ENCODE measurements at regions not wholly inside any gene's neighbourhood (a gene's known extent, or its start where the extent isn't known, plus 50 kb on each side); places are given as distances from the start of the nearest gene placed in this dataset.

DNA sequence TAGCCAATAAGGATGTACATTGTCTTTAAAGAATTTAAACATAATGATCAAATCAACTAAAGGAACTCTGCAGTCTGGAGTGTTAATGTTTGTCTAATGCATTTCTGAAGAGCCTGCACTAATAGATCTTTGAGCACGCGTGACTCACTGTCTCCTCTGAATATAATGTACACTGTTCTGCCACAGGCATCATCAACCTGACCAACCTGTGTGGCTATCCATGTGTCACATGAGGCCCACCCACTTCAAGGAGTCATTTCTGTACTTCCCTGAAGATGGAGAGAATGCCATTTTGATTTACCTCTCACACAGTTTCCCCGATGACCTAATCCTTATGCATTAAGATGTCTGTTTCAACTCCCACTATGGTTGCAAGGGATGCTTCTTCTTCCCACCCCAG is 434.0 kb upstream of the SPHKAP start:
- TF ChIP-seq, protein P1, sequence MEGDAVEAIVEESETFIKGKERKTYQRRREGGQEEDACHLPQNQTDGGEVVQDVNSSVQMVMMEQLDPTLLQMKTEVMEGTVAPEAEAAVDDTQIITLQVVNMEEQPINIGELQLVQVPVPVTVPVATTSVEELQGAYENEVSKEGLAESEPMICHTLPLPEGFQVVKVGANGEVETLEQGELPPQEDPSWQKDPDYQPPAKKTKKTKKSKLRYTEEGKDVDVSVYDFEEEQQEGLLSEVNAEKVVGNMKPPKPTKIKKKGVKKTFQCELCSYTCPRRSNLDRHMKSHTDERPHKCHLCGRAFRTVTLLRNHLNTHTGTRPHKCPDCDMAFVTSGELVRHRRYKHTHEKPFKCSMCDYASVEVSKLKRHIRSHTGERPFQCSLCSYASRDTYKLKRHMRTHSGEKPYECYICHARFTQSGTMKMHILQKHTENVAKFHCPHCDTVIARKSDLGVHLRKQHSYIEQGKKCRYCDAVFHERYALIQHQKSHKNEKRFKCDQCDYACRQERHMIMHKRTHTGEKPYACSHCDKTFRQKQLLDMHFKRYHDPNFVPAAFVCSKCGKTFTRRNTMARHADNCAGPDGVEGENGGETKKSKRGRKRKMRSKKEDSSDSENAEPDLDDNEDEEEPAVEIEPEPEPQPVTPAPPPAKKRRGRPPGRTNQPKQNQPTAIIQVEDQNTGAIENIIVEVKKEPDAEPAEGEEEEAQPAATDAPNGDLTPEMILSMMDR (IDR thresholded peaks at IDR 0.05): no peak
- no peak for TF ChIP-seq POLR2AphosphoS5 (IDR thresholded peaks at IDR 0.05)
- no peak for TF ChIP-seq EP300 (IDR thresholded peaks at IDR 0.05)
- TF ChIP-seq POLR2A (IDR thresholded peaks at IDR 0.05): no peak
- DNase-seq: no peak
- Histone ChIP-seq H3K4me1 (no peaks in the 10 kb centered on the region), H3K27me3 (no peaks in the 10 kb centered on the region), H3K4me3 (no peak overlapping the region), H3K9me3 (no peaks in the 10 kb centered on the region), H3K36me3 (no peaks in the 10 kb centered on the region), H3K27ac (no peak overlapping the region)
- intact Hi-C loops (cut with DNase I; ENCODE audit: low total_unique reads): no loop called here
- 93 to 96% (median 95%) methylated on average over 3 of the region's 3 CpGs for WGBS, 5 donors

DNA sequence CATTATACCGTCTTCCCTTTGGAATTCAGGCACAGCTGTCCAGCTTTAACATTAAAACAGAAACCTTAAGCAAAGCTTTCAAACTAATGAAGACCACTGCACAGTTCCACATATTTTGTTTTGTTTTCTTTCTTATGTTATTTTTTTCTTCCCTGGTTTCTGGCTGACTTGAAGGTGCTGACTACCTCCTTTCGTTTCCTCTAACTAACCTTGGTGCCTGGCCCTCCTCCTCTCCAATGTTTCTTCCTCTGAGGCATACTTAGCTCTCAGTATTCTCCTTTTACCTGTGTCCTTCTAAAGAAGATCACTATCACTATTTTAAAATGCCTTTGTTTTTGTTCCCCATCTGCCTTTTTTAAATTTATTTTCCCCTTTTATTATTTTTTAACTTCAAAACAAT is 433.3 kb upstream of the SPHKAP start:
- 57 to 77% (median 62%) methylated on average over 2 of the region's 2 CpGs for WGBS, 5 donors
- no peaks in the 10 kb centered on the region for H3K4me1 ChIP-seq
- H3K27ac ChIP-seq: no peak overlapping the region
- no peak for TF ChIP-seq POLR2AphosphoS5 (IDR thresholded peaks at IDR 0.05)
- no peak overlapping the region for H3K4me3 ChIP-seq
- H3K36me3 ChIP-seq: no peaks in the 10 kb centered on the region
- no peaks in the 10 kb centered on the region for H3K27me3 ChIP-seq
- intact Hi-C loops (cut with DNase I; ENCODE audit: low total_unique reads): no loop called here
- no peaks in the 10 kb centered on the region for H3K9me3 ChIP-seq
- DNase-seq: no peak

DNA sequence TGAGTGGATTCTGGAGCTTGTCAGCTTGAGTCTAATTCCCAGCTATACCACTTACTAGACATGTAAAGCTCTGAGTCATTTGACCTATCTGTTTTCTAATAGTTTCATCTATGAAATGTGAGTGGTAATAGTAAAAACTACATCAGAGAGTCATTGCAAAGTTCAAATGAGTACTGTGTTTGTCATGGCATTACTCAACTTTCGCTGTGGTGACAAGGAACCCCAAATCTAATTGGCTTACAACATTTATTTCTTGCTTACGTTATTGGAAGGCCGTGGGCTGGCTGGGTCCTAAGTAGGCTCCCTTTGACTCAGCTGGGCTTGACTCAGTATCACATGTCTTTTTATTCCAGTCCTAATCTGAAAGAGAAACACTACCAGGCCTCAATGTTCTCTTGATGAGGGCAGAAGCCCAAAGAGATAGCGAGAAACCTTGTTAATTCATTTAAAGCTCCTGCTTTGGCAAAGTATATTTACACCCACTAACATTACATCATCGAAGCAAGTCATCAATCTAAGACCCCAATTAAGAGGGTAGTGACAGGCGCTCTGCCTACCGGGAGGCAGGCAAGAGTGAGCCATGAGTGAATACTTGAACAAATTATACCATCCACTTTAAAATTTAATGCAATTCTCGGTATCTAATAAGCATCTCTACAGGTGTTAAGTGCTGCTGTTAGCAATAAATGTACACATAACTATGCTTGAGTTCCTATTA is 431.8 kb upstream of the SPHKAP start:
- DNase-seq: no peak
- Histone ChIP-seq H3K9me3 (no peaks in the 10 kb centered on the region), H3K27me3 (no peaks in the 10 kb centered on the region), H3K4me1 (no peaks in the 10 kb centered on the region), H3K4me3 (no peak overlapping the region), H3K36me3 (no peaks in the 10 kb centered on the region), H3K27ac (no peak overlapping the region)
- WGBS, 5 donors: 77 to 86% (median 82%) methylated on average over 8 of the region's 8 CpGs
- TF ChIP-seq POLR2AphosphoS5 (IDR thresholded peaks at IDR 0.05) (no peak), POLR2A (IDR thresholded peaks at IDR 0.05) (no peak), EP300 (IDR thresholded peaks at IDR 0.05) (no peak)
- TF ChIP-seq, protein P1 (IDR thresholded peaks at IDR 0.05): no peak
- intact Hi-C loops (cut with DNase I; ENCODE audit: low total_unique reads): no loop called here

DNA sequence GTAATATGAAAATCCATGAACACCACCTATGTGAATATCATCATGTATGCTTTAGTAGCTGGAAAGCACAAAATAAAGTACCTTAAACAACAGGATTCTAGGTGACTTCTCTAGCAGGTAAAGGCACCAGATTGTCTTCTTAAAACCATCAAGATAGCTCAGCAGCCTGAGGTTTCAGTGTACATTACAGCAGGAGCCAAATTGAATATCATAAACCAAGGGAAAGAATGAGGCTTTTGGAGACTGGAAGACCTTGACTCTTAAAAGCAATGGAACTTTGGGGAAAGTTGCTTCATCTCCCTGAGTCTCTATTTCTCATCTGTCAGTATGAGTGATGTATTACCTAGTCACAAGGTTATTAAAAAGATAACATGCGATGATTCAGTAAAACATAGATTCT is 429.7 kb upstream of the SPHKAP start:
- WGBS, 5 donors: 70 to 81% (median 78%) methylated on average over 1 of the region's 1 CpG
- intact Hi-C loops (cut with DNase I; ENCODE audit: low total_unique reads): no loop called here
- H3K36me3 ChIP-seq: no peaks in the 10 kb centered on the region
- H3K27ac ChIP-seq: no peak overlapping the region
- DNase-seq: no peak
- H3K9me3 ChIP-seq: no peaks in the 10 kb centered on the region
- H3K4me1 ChIP-seq: no peaks in the 10 kb centered on the region
- H3K4me3 ChIP-seq: no peak overlapping the region
- no peaks in the 10 kb centered on the region for H3K27me3 ChIP-seq
- TF ChIP-seq, protein P1 (IDR thresholded peaks at IDR 0.05): no peak
- TF ChIP-seq POLR2A (IDR thresholded peaks at IDR 0.05) (no peak), POLR2AphosphoS5 (IDR thresholded peaks at IDR 0.05) (no peak)

DNA sequence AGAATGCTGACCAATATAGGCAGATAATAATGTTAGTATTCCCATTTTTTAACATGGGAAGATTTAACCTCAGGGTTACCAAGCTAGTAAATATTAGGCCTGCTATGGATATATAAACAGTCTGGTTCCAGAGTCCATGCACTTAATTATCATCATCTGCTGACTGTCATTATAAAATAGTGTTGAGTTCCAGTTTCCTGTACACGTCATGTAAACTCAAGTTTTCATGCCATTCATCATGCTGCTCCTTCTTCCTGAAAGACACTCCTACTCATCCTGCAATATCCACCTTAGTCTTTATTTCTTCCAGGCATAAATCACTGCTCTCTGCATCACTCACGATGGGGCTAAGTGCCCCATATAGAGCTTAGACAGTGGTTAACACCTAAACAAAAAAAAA is 420.8 kb upstream of the SPHKAP start:
- Histone ChIP-seq H3K36me3 (no peaks in the 10 kb centered on the region), H3K27me3 (no peaks in the 10 kb centered on the region), H3K4me3 (no peak overlapping the region), H3K27ac (no peak overlapping the region), H3K4me1 (no peaks in the 10 kb centered on the region), H3K9me3 (no peaks in the 10 kb centered on the region)
- intact Hi-C loops (cut with DNase I; ENCODE audit: low total_unique reads): no loop called here
- DNase-seq: no peak
- TF ChIP-seq POLR2AphosphoS5 (IDR thresholded peaks at IDR 0.05): no peak
- TF ChIP-seq, protein P1 (IDR thresholded peaks at IDR 0.05): no peak
- no peak for TF ChIP-seq POLR2A (IDR thresholded peaks at IDR 0.05)
- TF ChIP-seq EP300 (IDR thresholded peaks at IDR 0.05): no peak
- 43 to 64% (median 57%) methylated on average over 2 of the region's 2 CpGs for WGBS, 5 donors

Data from stomach (tissue), 8 donors.